ENCODE measurements at regions not wholly inside any gene's neighbourhood (a gene's known extent, or its start where the extent isn't known, plus 50 kb on each side); places are given as distances from the start of the nearest gene placed in this dataset.

DNA sequence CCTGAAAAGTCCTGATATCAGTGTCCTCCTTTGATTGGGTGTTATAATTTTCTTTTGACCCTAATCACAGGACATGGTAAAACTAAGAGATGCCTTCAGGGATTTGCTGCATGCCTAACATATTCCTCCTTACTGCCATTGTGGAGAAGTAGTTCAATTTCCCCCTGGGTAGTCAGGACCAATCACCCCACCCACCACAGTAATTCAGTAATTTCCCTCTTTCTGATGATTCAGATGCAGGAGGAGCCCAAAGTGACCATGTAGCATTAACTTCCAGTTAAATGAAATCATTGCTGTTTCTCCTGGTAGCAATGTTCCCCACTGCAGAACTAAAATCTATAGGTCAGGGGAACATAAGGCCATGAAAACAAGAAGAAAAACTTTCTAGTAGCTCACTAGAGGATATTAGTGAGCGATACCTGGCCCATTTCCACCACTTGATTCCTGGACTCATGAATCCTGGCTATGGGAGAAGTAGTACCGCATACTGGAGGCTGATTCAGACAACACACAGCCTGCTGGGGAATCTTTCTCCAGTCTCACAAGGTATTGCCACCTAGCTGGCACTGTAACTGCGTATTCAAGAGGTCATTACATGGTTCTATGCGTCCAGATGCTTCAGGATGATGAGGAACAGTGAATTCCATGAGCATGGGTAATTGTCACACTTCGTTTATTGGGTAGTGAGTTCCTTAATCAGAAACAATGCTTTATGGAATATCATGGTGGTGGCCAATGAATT lies 561.2 kb downstream of the HAO1 start:
- DNase-seq (ENCODE audit: extremely low read depth, low read depth, low spot score) = no peak

DNA sequence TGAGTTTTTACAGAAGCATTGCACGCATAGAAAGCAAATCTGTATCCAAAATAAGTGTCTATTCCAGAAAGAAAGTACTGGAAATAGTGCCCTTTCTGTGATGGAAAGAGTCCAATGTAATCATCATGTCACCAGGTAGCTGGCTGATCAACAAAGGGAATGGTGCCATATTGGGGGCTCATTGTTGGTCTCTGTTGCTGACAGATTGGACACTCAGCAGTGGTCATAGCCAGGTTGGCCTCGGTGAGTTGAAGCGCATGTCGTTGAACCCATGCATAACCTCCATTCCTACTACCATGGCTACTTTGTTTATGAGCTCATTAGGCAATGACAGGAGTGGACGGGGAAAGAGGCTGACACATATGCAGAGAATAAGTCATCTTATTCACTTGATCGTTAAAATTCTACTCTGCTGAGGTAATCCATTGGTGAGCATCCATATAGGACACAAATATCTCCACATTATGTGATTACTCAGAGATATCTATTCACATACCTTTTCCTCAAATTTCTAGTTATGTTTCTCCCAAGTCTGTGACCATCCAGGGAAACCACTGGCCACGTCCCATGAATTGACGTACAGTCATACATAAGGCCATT lies 560.5 kb downstream of the HAO1 start:
- no peak for DNase-seq (ENCODE audit: extremely low read depth, low read depth, low spot score)

DNA sequence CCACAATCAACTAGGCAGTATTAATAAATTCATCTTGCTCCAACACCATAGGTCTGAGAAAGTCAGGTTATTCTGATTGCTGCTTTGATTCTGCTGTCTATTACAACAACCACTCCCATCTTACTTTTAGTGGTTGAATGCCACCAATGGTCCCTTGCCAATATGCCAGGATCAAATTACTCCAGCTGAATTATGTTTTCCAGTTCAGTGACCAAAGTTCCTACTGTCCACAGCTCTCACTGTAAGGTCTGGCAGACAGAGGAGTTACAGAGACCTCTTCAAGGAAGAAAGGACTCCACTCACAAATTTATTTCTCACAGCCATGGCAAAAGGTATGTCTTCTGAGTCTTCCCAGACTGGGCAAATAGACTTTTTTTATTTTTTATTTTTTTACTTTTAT lies 557.0 kb downstream of the HAO1 start:
- DNase-seq (ENCODE audit: extremely low read depth, low read depth, low spot score) = no peak

DNA sequence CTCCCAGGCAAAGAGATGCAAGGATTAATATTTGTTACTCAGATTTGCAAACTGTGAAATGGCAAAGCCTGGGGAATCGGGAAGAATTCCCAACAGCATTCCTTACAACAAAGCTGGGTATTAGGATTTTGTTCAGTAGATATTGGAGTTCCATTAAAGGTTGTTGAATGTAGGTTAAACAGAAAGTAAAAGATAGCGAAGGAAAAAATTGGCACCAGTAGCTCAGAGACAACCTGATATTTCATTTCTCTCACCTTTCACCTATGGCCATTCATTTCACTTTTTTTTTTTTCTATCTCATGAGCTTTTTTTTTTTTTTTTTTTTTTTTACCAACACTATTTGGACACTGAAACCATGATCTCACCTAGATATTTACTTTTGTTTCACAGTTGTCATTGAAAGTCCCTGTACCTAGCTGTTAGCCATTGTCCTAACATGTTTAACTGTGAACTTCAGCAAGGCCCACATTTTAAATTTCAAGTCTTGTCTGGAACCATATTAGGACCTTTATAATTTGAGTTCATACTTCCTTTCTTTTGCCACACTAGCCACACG lies 552.5 kb downstream of the HAO1 start:
- DNase-seq (ENCODE audit: extremely low read depth, low read depth, low spot score) = no peak

DNA sequence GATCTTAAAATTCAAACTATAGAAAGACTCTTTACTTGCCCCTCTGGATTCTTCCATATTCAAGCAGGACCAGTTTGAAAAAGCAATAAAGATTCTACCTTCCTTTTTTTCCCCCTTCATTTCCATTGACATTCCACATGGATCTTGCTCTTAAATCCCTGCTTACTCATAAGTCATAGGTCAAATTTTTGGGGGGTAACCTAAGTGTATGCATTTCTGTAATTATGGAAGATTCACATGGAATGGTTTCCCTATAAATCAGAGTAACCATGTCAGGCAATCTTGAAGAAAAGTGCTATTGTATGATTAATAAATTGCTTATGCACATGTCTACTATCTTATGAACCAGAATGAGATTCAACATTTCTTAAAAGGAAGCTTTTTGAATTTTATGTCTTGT lies 551.0 kb downstream of the HAO1 start:
- no peak for DNase-seq (ENCODE audit: extremely low read depth, low read depth, low spot score)

DNA sequence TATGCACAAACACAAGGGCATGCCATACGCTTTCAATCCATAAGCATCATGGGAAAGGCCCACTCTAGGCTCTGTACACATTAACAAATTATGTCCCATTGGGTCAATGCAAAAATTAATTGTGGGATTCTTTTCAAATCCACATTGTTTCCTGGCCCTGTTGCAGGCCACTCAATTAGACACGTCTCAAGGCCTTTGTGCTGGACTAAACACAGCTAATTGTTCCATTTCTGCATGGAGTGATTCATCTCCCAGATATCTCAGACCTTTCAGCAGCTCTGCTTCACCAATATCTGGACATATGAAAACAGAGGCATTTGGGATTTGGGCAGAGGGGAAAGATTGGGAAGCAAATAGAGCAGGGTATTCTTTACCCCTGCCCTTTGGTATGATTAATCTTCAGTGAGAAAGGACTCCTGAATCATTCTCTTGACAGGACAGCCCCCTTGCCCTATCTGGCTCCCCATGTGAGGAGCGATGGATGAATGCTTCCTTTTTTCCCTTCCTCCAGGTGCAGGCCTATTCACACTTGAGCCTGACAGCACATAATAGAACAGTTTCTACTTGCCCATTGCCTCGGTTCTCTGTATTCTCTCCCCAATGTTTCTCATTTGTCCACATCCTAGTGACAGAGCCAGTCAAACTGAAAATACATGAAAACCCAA lies 547.6 kb downstream of the HAO1 start:
- peak; percentile 18 for DNase-seq (ENCODE audit: extremely low read depth, low read depth, low spot score)

DNA sequence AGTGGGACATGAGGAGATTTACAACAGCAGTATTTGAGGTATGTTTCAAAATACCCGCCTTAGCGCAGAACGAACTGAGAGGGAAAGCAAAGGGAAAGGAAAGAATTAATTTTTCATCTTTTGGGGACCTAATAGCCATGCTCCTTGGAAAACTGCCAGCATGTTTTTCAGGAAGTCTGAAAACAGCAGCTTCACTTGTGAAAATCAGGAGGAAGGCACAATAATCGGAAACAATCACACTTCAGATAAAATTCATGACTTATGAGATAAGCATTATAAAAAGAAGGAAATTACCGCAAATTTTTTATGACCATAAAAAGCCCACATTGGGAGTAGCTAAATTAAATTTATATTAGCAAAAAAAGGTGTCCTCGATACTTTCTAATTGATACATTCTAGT lies 541.1 kb downstream of the HAO1 start:
- DNase-seq (ENCODE audit: extremely low read depth, low read depth, low spot score) = peak; percentile 58

DNA sequence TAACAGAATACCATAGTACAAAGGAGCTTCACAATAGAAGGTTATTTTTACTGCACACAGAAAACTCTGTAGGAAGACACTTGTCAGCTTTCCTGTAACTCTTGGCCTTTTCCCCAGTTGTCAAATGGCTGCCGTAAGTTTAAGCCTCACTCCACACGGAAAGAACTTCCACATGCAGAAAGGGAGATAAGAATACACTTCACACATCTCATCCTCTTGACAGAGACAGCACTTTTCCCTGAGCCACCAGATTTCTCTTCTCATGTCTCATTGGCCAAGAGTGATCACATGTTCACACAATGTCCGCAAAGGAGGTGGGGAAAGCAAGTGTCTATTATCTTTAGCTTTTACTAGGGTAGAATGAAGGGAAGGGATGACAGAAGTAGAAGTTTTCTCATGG lies 540.7 kb downstream of the HAO1 start:
- DNase-seq (ENCODE audit: extremely low read depth, low read depth, low spot score) = peak; percentile 22

DNA sequence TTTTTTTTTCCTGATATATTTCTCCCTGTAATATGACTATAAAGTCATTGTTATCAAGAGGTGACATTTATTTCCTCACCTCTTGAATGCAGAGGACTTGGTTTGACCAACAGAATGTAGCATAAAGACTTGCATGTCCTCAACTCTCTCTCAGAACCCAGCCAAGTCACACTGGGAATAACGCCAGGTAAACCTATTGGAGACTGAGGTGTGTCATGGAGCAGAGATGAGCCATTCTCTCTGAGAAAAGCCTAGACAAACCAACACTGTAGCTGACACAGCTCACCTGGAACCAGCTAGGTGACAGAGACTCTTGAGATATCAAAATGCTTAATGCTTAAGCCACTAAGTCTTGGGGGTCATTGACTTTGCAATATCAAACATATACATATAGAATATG lies 533.6 kb downstream of the HAO1 start:
- no peak for DNase-seq (ENCODE audit: extremely low read depth, low read depth, low spot score)

DNA sequence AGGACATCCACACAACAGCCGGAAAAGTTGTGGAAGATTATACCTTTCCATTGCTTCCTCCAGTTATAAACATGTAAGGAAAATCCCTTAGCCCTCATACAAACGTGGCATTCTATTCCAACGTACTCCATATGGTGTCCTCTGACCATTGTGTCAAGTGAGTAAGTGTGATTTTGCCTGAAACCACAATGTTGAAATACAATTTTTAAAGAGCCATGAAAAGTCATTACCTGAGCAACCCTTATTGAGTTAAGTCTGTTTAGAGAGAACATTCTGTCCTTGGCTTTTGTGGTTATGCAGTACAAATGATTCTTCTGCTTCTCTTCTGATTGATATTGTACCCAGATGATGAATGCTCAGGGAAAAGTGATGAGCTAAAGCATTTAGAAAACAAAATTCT lies 530.1 kb downstream of the HAO1 start:
- no peak for DNase-seq (ENCODE audit: extremely low read depth, low read depth, low spot score)

DNA sequence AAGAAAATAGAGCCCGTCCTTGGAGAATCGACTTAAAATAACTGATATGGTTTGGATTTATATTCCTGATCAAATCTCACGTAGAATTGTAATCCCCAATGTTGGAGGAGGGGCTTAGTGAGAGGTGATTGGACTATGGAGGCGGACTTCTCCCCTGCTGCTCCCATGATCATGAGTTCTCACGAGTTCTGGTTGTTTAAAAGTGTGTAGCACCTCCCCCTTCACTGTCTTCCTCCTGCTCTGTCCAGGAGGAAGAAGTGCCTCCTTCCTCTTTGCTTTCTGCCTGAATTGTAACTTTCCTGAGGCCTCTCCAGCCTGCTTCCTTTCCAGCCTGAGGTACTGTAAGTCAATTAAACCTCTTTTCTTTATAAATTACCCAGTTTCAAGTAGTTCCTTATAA lies 529.2 kb downstream of the HAO1 start:
- no peak for DNase-seq (ENCODE audit: extremely low read depth, low read depth, low spot score)

DNA sequence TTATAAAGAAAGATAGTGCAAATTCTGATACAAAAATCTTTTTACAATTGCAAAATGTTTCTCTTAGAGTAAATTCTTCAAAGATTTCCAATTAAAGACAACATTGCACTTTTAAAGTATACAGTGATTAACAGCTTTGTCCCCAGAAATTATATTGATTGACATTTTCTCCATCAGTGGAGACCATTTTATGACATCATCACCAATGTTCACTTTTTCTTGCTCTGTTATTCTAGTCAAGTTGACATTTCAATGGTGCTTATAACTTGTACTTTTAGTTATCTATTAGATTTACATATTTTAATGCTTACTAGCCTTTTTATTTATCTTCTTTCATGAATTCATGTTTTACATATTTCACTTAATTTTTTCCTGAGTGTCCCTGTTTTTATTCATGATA lies 524.8 kb downstream of the HAO1 start:
- no peak for DNase-seq (ENCODE audit: extremely low read depth, low read depth, low spot score)

DNA sequence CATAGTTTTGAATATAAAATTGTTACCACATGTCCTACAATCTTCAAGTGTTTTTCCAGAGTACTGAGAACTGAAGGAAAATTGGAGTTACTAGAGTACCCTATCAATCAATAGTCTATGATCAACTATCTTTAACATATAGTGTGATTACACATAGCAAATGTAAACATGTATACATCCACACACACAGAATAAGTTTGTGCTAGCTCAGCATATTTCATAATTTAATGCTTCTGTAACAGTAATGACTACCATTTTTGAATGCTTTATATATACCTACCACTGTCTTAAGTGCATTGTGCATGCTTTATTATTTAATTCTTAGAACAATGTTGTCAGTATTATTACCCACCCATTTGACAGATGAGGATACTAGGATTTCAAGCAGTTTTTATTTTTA lies 523.9 kb downstream of the HAO1 start:
- no peak for DNase-seq (ENCODE audit: extremely low read depth, low read depth, low spot score)

DNA sequence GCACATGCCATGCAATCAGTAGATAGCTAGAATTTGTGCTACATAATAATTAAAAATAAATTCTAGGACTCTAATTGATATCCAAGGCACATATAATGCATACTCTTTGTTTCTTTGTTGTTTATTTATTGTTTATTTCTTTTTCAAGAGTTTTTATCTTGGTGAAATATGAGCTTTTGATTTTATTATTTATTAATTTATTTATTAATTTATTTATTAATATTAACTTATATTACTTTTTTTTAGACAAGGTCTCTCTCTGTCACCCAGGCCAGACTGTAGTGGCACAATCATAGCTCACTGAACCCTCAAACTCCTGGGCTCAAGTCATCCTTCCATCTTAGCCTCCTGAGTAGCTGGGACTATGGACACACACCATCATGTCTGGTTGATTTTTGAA lies 519.9 kb downstream of the HAO1 start:
- DNase-seq (ENCODE audit: extremely low read depth, low read depth, low spot score) = no peak

DNA sequence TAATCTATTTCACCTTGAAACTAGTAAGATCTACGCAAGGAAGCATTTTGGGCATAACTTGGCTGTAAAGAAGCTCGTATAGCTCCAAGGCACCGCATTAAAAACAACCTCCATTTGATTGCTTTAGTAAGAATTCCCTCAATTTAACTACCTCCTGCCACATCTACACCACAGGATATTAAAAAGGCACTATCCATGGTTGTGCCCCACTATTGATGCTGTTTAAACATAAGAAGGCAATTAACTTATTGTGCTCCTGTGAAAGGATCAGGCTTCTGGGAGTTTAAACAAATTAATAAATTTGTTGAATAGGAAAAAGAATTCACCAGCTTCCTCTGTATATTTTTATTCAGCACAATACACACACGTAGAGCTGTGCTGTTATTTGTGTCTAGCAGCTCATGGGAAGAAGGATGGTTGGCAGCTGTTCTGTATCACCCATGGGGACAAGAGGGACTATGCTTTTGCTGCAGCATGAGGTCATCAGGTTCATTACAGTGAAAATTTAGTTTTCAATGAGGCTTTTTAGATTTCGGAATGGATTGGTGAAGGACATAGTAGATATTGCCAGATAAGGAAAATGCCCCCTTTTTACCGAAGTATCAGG lies 513.3 kb downstream of the HAO1 start:
- no peak for DNase-seq (ENCODE audit: extremely low read depth, low read depth, low spot score)

DNA sequence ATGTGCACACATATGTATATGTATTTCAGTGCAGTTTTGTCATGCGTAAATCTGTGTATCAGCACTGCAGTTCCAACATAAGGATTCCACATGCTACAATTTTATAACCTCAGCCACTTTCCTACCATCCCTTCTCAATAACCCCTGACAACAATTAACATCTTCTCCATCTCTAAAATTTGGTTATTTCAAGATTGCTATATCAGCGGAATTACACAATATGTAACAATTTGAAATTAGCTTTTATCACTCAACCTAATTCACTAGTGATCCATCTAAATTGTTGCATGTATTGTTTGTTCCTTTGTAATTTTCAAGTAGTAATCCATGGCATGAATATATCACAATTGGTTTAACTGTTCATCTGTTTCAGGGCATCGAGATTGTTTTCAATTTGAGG lies 511.3 kb downstream of the HAO1 start:
- no peak for DNase-seq (ENCODE audit: extremely low read depth, low read depth, low spot score)

DNA sequence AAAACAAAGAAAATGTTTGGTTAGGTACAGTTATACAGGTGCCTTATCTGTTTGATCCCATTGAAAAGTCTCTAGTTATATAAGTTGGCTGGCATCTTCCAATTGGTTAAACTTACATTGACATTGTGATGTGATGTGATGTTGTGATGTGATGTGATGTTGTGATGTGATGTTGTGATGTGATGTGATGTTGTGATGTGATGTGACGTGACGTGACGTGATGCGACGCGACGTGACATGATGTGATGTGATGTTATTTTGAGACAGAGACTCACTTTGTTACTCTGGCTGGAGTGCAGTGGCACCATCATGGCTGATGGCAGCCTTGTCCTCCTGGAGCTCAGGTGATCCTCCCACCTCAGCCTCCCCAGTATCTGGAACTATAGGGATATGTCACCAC lies 507.6 kb downstream of the HAO1 start:
- no peak for DNase-seq (ENCODE audit: extremely low read depth, low read depth, low spot score)

DNA sequence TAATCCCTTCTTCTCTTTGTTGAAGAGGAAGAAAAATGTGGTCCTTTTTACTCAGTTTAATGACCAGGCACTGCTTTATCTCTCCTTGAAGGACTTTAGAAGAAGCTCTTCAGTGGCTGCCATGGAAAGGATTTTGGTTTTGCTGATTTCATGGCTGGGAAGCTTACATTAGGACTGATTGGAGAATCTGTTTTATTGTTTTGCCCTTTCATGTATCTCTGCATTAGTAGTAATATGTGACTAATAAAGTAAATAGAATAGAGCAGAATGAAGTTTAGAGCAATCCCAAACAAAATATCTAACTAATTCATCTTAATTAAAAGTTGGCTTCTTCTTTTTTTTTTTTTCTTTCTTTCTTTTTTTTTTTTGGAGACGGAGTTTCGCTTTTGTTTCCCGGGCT lies 502.9 kb downstream of the HAO1 start:
- no peak for DNase-seq (ENCODE audit: extremely low read depth, low read depth, low spot score)

DNA sequence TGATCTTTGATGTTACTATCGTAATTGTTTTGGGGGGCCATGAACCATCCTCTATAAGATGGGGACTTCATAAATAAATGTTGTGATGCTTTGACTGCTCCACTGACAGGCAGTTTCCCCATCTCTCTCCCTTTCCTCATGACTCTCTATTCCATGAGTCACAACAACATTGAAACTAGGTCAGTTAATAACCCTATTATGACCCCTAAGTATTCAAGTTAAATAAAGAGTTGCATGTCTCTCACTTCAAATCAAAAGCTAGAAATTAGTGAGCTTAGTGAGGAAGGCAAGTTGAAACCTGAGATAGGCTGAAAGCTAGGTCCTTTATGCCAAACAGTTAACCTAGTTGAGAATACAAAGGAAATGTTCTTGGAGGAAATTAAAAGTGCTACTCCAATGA lies 491.0 kb downstream of the HAO1 start:
- no peak for DNase-seq (ENCODE audit: extremely low read depth, low read depth, low spot score)

DNA sequence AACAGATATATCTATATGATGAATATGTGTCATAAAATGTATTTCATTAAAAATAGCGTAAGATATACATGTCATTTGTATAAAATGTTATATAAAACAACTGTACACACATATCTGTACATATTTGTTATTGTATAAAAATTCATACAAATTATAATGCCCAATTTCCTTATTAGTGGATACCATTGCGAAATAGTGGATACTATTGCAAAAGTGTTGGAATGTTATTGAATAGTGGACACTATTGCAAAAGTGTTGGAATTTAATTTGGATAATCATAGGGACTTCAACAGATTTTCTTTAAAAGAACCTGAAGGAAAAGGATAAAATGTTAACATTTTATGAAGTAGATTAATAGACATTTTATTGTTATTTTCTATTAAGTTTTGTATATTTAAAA lies 487.4 kb downstream of the HAO1 start:
- no peak for DNase-seq (ENCODE audit: extremely low read depth, low read depth, low spot score)

DNA sequence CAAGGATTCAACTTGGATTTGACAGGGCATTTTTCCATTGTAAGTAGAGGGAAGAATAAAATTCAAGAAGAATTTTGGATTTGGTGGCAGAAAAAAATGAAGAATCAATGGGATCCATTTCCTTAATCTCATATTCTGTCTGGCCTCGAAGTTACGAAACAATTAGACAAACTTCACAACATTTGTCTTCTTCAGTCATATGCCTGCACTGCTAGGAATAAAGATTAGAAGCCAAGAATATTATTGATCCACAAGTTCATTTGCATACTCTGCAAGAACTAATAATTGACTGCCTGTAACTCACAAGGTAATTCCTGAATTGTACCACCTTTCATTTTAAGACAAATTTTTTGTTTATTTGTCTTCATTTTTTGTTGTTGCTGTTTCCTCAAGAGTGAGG lies 486.2 kb downstream of the HAO1 start:
- DNase-seq (ENCODE audit: extremely low read depth, low read depth, low spot score) = no peak

DNA sequence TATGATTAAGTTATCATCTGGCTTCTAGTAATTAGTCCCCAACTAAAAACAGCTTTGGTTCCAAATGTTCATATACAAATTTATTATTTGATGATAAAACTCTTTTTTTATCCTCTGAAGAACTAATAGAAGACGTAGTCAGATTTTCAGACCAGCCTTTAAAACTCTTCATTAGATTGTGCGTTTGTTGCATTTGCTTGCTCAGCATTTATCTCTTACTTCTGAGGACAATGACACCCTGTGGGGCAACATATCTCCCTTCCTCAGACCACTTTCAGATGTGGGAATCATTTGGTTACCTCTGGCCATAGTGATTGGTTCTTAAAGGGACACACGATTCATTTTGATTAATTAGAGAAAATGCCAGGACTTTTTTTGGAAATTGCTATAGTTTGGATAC lies 481.8 kb downstream of the HAO1 start:
- DNase-seq (ENCODE audit: extremely low read depth, low read depth, low spot score) = no peak

Measured in glomerular endothelial cell (primary cell).